HepG2 (cell line): ENCODE measurements at regions not wholly inside any gene's neighbourhood (a gene's known extent, or its start where the extent isn't known, plus 50 kb on each side); places are given as distances from the start of the nearest gene placed in this dataset.
A peak's percentile ranks its signal among the peaks of the same experiment; 100 is the strongest.

Experiments
- ATAC-seq: fragments of 200-7000 bp; cut with Tn5 transposase; 3 replicates; pipeline ENCODE4 v1.9.1; 2020; ENCODE audit warnings: mild to moderate bottlenecking, moderate library complexity
- BruUV-seq: library from RNA; stranded (reverse); fragments of 400-500 nt; replicated peaks from 2 replicates; lab custom pipeline; 2021; lab: Mats Ljungman, UMichigan
- CTCF ChIA-PET: fragments of 300-600 bp; formaldehyde crosslinking; extraction: SDS; loops from one replicate; lab custom pipeline; 2021; ENCODE audit warnings: low total read pairs, inconsistent platforms, low intra/inter-chr PET ratio; lab: Yijun Ruan, JAX
- POLR2A ChIA-PET: fragments of 350-600 bp; sonication (Branson Sonifier 250); formaldehyde crosslinking; loops from one replicate; lab custom pipeline; 2020; ENCODE audit warnings: antibody characterized with exemption, inconsistent platforms; lab: Yijun Ruan, JAX
- DNase-seq: peaks from one replicate; pipeline ENCODE4 v3.0.0-alpha.2; 2015; ENCODE audit warnings: low spot score
- FAIRE-seq: peaks from 3 replicates; lab custom pipeline; 2011; peaks lifted over from hg19 to GRCh38; lab: Jason Lieb, UNC
- H2AFZ ChIP-seq: one replicate; pipeline ENCODE4 v1.6.1; 2011; ENCODE audit warnings: low read length, inconsistent platforms
- H3K27ac ChIP-seq: fragments of 300-600 bp; 3 replicates; pipeline ENCODE4 v1.8.0; 2011; ENCODE audit warnings: mixed run types, mild to moderate bottlenecking, mixed read lengths, low read length, inconsistent platforms; ENCODE audit not compliant: insufficient read depth; ENCODE audit errors: extremely low read length
- H3K27me3 ChIP-seq, 2 experiments: fragments of 200-600 bp in 1 of 2; 2 replicates in 1 of 2; 3 replicates in 1 of 2; pipeline versions ENCODE4 v1.6.0 to v1.8.0; 2011; ENCODE audit warnings: low read length in 2 of 2, mild to moderate bottlenecking in 2 of 2, moderate library complexity in 2 of 2, inconsistent platforms in 1 of 2; ENCODE audit not compliant: insufficient read depth in 2 of 2, control insufficient read depth in 1 of 2
- H3K36me3 ChIP-seq, 2 experiments: fragments of 200-600 bp in 1 of 2; replicated peaks in 1 of 2; 2 replicates in 1 of 2; 3 replicates in 1 of 2; pipeline versions ENCODE4 v1.5.1 to v1.8.0; 2011; ENCODE audit warnings: low read length in 2 of 2, inconsistent platforms in 1 of 2; ENCODE audit not compliant: insufficient read depth in 2 of 2, control insufficient read depth in 1 of 2
- H3K4me1 ChIP-seq: 2 replicates; pipeline ENCODE4 v1.5.1; 2012; ENCODE audit warnings: low read length, inconsistent platforms; ENCODE audit not compliant: insufficient read depth
- H3K4me2 ChIP-seq: 2 replicates; pipeline ENCODE4 v1.6.0; 2011; ENCODE audit warnings: low read depth, low read length, inconsistent platforms
- H3K4me3 ChIP-seq, 3 experiments: fragments of 200-600 bp in 1 of 3; sonication (generic), shearing (Covaris generic) in 1 of 3; replicated peaks in 1 of 3; 2 replicates each; pipeline ENCODE4 v1.5.1; 2011 to 2016; ENCODE audit warnings: low read length in 3 of 3, inconsistent platforms in 2 of 3, low read depth in 2 of 3, mild to moderate bottlenecking in 2 of 3, control low read depth in 1 of 3, mixed read lengths in 1 of 3; ENCODE audit not compliant: insufficient read depth in 1 of 3
- H3K79me2 ChIP-seq: one replicate; pipeline ENCODE4 v1.6.1; 2011; ENCODE audit warnings: low read length, inconsistent platforms; ENCODE audit not compliant: insufficient read depth
- H3K9ac ChIP-seq: 2 replicates; pipeline ENCODE4 v1.6.0; 2011; ENCODE audit warnings: mild to moderate bottlenecking, low read depth, low read length, inconsistent platforms; ENCODE audit not compliant: insufficient read depth
- H3K9me3 ChIP-seq: 2 replicates; pipeline ENCODE4 v1.5.1; 2012; ENCODE audit warnings: mild to moderate bottlenecking, low read length
- H4K20me1 ChIP-seq: 2 replicates; pipeline ENCODE4 v1.6.0; 2011; ENCODE audit warnings: inconsistent platforms, mild to moderate bottlenecking, low read length, moderate library complexity; ENCODE audit not compliant: insufficient read depth
- ARID3A ChIP-seq: IDR thresholded peaks from 2 replicates; pipeline ENCODE4 v1.6.1; 2012; ENCODE audit warnings: low read depth, low read length, improper control_type of control experiment
- ELK4 ChIP-seq: sonication (generic); formaldehyde crosslinking; IDR thresholded peaks from 2 replicates; pipeline ENCODE4 v1.9.0; 2021; ENCODE audit warnings: missing genetic modification reagents, borderline replicate concordance
- FOXA3 ChIP-seq: IDR thresholded peaks from 2 replicates; pipeline ENCODE4 v1.6.1; 2016; ENCODE audit warnings: missing genetic modification reagents, missing compliant biosample characterization
- IRF1 ChIP-seq: sonication (generic); formaldehyde crosslinking; IDR thresholded peaks from 2 replicates; pipeline ENCODE4 v1.4.0; 2020; ENCODE audit warnings: low read depth, mild to moderate bottlenecking, missing genetic modification reagents
- ISX ChIP-seq: sonication (generic); formaldehyde crosslinking; conservative IDR thresholded peaks from 2 replicates; pipeline ENCODE4 v1.5.0; 2020; ENCODE audit warnings: missing genetic modification reagents
- POGZ ChIP-seq: sonication (generic); formaldehyde crosslinking; IDR thresholded peaks from 2 replicates; pipeline ENCODE4 v1.4.0; 2020; ENCODE audit warnings: mild to moderate bottlenecking, missing genetic modification reagents
- RARA ChIP-seq: IDR thresholded peaks from 2 replicates; pipeline ENCODE4 v1.6.1; 2016; ENCODE audit warnings: missing genetic modification reagents, missing compliant biosample characterization
- RXRB ChIP-seq: IDR thresholded peaks from 2 replicates; pipeline ENCODE4 v1.6.1; 2016; ENCODE audit warnings: borderline replicate concordance, missing genetic modification reagents, missing compliant biosample characterization
- SALL1 ChIP-seq: sonication (generic); formaldehyde crosslinking; IDR thresholded peaks from 2 replicates; pipeline ENCODE4 v1.8.0; 2022; ENCODE audit warnings: mild to moderate bottlenecking, missing genetic modification reagents
- SKIL ChIP-seq: sonication (generic); formaldehyde crosslinking; IDR thresholded peaks from 2 replicates; pipeline ENCODE4 v1.8.0; 2022; ENCODE audit warnings: missing genetic modification reagents, mild to moderate bottlenecking, moderate library complexity, borderline replicate concordance
- SMAD3 ChIP-seq: sonication (generic); formaldehyde crosslinking; IDR thresholded peaks from 2 replicates; pipeline ENCODE4 v1.4.0; 2020; ENCODE audit warnings: missing genetic modification reagents
- ZNF160 ChIP-seq: sonication (generic); formaldehyde crosslinking; IDR thresholded peaks from 2 replicates; pipeline ENCODE4 v1.8.0; 2022; ENCODE audit warnings: mild to moderate bottlenecking, inconsistent platforms, missing genetic modification reagents
- ZSCAN5A ChIP-seq: sonication (generic); formaldehyde crosslinking; IDR thresholded peaks from 2 replicates; pipeline ENCODE4 v1.8.0; 2022; ENCODE audit warnings: mild to moderate bottlenecking, missing genetic modification reagents, borderline replicate concordance
- WGBS: methylation state at CpG from one replicate; pipeline ENCODE4 v1.1.6; 2017; ENCODE audit warnings: low lambda C conversion rate; 5-methylcytosine and 5-hydroxymethylcytosine counted together
- in situ Hi-C: cut with HindIII; loops from 2 replicates; pipeline ENCODE4 v1.10.0; 2017; ENCODE audit warnings: low pct_unique_long_range_greater_than_20kb; ENCODE audit not compliant: extremely low pct_ligation_motif_present
- intact Hi-C: fragments of 100-400 bp; cut with micrococcal nuclease; formaldehyde crosslinking; loops from one replicate; pipeline ENCODE4 v1.10.0; 2022; ENCODE audit not compliant: unreplicated experiment

- peak; percentile 49; the same call in 1 of the 2 replicates for TF ChIP-seq RXRB (CRISPR knock-in tag)
- TF ChIP-seq ISX (CRISPR knock-in tag): no peak
- 0 out of 2 replicates have a peak, but pooled peaks have one; percentile 18 for TF ChIP-seq ARID3A
Measured at GRCh38 chr22:19603767-19604166, 79.6 kb upstream of the CLDN5 start (continued).

GRCh38 chr22:19604711-19605268 lies 80.6 kb upstream of the CLDN5 start:
- Histone ChIP-seq H3K9me3 (no peaks in the 10 kb centered on the region), H3K27me3 (peaks cover 2 to 35% of the 10 kb centered on the region in 2 experiments; a peak in 4 of 5 replicates), H3K4me2 (peak overlapping the region; percentile 46; the same call in 1 of the 2 replicates), H2AFZ (no peak overlapping the region), H3K27ac (no peak overlapping the region), H4K20me1 (no peaks in the 10 kb centered on the region), H3K36me3 (no peaks in the 10 kb centered on the region), H3K4me3 (no peak overlapping the region; a peak in 1 of 6 replicates), H3K79me2 (no peaks in the 10 kb centered on the region), H3K4me1 (peaks cover 37% of the 10 kb centered on the region), H3K9ac (no peak overlapping the region)
- peak; percentile 48 for ATAC-seq
- CTCF ChIA-PET: no interaction called here
- peak; percentile 30 for FAIRE-seq
- POLR2A ChIA-PET: no interaction called here
- in situ Hi-C loops: no loop called here
- no TSS peak for BruUV-seq
- 13% methylated on average over 9 of the region's 9 CpGs for WGBS
- intact Hi-C loops: loop anchor here (10.0 kb wide), 1 partner anchor 50 kb away; no protein-coding TSS in a partner anchor
- peak; percentile 27 for DNase-seq
- TF ChIP-seq SMAD3 (CRISPR knock-in tag): no peak
- peak; percentile 67 for TF ChIP-seq SKIL
- no peak for TF ChIP-seq IRF1 (CRISPR knock-in tag)
- no peak for TF ChIP-seq ZNF160 (CRISPR knock-in tag)
- peak; percentile 26; the same call in 1 of the 2 replicates for TF ChIP-seq POGZ
- peak; percentile 62 for TF ChIP-seq RARA (CRISPR knock-in tag)
- no peak for TF ChIP-seq ELK4 (CRISPR knock-in tag)
- no peak for TF ChIP-seq ZSCAN5A
- TF ChIP-seq FOXA3 (CRISPR knock-in tag): peak; percentile 53; the same call in 1 of the 2 replicates
- TF ChIP-seq SALL1 (CRISPR knock-in tag): peak; percentile 65; the same call in 1 of the 2 replicates
